GM18508 (cell line): ENCODE measurements at regions not wholly inside any gene's neighbourhood (a gene's known extent, or its start where the extent isn't known, plus 50 kb on each side); places are given as distances from the start of the nearest gene placed in this dataset.
A peak's percentile ranks its signal among the peaks of the same experiment; 100 is the strongest.

Experiments used
- ATAC-seq: cut with Tn5 transposase; IDR thresholded peaks from one replicate; pipeline ENCODE4 v1.9.1; 2021; ENCODE audit warnings: moderate number of reproducible peaks; ENCODE audit not compliant: insufficient read depth, unreplicated experiment

DNA sequence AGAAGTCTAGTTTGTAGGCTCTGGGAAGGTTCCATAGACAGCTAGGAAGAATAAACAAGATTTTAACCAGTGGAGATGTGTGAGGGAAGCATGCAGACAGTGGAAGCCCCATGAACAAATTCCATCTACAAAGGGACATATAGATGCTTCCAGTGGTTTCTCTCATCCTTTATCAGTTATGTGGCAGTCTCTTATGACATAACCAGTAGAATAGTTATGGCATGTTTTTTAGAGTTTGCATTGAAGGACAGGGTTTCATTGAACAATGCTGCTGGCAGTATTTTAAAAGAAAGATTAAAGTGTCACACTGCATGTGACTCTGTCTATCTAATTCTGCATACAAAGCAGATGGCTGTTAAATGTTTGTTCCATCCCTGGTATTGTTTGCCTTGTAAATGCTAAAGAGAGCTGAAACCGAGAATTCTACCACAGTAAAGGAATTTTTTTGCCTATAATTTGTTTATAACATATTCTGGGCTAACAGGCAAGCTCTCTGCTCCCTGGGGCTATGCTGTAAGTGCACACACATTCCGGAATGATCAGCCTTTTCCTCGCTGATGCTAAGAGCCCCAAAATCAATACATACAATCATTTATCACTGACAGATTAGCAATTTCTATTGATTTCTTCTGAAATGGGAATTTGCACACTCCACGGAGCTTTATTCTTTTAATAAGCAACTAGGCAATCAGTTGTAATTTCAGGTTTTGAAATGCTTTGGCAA is 76.8 kb upstream of the PELI1 start:
- ATAC-seq: no peak

DNA sequence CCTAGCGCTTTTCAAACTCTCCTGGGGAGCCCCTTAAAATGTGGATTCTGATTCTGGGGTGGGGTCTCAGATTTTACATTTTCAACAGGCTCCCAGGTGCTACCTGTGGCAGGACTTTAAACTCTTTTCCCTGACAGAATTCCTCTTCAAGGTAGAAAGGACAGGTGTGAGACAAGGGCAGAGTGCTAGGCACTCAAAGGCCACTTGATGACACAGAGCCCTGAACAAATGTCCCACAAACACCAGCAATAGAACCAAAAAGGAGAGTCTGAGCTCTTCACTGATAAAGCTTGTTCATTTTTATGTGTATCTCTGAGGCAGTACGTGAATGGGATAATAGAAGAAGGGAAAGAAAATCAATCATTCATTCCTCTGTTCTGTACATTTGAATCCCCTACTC is 77.7 kb upstream of the PELI1 start:
- ATAC-seq: no peak

DNA sequence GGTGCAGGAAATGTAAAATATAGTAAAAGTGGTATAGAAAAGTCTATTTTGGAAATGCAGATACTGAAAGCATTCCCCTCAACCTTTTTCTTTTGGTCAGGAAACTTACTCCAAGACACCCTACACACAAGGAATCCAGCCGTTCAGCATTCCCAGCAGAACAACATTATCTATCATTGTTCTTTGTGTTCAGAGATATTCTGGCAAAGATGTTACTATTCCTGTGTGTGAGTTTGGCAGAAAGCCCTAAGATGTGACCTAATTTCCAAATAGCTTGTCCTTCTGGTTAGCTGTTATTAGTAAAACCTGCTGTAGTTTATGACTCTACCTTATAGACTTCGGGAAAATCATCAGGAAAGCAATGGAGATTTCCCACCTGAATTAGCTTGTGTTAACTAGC is 78.1 kb upstream of the PELI1 start:
- no peak for ATAC-seq

DNA sequence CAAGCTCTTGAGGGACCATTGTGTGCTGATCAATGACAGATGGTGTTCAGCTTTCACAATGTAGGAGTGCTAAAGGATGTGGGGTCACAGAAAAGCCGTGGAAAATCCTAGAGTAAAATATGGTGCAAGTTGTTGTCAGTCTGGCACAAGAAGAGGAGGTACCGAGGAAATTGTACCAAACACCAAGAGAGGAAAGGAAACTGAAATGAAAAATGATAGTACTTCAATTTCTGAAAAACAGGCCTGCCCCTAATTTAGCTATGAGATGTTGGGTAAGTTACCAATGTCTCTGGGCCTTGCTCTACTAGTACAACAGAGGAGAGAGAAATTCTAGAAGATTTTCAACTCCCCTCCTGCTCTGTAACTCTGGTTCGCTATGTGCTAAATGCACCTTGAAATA is 78.8 kb upstream of the PELI1 start:
- ATAC-seq: no peak

DNA sequence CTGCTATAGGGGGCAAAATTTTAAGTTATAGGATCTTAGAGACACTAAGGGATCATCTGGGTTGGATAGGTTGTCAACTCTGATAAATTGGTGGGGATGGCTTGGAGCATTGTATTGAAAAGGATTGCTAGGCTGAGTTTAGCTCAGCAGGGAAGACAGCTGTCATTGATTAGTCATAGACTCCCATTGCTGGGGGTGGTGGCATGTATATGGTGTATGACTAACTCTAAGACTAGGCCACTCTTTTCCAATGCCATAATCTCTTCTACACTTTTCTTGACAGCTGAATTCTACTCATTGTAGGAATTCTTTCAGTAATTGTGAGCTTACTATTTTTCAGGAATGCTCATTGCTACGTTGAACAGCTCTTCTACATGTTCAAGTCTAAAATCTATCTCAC is 81.3 kb upstream of the PELI1 start:
- no peak for ATAC-seq

DNA sequence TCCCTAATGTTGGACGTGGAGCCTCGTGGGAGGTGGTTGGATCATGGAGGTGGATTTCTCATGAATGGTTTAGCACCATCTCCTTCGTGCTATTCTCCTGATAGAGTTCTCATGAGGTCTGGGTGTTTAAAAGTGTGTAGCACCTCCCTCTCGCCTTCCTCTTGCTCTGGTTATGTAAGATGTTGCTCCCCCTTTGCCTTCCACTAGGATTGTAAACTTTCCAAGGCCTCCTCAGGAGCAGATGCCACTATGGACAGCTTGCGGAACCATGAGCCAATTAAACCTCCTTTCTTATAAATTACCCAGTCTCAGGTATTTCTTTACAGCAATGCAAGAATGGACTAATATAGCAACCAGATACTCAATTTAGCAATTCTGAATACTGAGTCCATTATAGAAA is 82.4 kb upstream of the PELI1 start:
- ATAC-seq: no peak

DNA sequence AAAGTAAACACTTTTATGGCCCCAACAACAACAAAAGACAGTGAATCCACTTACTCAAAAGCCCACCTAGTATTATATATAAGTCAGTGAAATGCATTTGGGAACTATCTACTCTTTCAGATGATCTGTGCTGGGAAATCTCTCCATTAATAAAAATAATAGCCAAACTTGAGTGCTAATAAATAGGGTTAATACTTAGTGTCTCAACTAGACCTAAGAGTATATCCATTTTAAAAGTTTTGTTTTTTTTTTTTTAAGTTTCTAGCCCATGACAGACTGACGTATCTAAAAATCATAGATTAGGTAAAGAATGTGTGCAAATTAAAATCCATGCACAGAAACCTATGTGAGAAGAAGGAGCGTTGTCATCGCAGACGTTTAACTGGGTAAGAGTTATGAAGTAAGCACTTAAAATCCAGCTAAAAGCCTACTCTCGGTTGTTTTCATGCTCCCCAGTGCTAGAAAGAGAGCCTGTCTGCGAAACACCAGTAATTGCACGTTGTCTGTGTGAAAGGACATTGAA is 83.4 kb upstream of the PELI1 start:
- ATAC-seq: no peak

DNA sequence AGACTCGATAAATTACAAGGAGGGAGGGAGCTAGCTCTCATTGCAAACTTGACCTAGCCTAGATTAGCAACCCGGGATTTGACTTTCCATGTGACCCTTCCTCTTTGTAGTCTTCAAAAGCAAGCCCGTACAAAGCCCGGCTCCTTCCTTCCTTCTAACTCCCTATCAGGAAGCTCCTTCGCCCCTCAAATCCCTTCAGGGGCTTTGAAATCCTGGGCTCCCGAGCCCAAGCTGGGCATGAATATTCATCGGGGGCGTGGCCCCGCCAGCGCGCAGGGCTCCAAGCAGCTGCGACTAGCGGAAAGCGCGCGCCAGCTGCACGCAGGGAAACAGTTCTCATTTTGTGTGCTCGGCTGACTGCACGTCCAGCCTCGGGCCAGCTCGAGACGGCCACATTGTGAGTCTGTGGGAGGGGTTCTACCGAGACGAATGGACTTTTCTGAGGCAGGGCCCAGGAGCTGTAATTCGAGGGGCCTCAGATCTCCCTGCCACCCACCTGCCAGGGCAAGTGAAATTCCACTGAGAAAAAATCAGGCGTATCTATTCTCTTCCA is 84.0 kb upstream of the PELI1 start:
- peak; percentile 83 for ATAC-seq

DNA sequence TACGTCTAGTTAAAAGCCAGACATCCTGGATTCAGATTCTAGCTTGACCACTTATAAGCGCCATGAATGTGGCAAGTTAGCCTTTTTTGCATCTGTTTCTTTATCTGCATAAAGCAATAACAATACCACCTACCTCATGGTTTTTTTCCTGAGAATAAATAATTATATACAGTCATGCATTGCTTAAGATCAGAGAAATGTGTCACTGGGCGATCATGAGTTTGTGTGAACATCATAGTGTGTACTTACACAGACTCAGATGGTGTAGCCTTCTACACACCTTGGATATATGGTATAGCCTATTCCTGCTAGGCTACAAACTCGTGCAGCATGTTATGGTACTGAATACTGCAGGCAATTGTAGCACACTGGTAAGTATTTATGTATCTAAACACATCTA is 84.7 kb upstream of the PELI1 start:
- no peak for ATAC-seq

DNA sequence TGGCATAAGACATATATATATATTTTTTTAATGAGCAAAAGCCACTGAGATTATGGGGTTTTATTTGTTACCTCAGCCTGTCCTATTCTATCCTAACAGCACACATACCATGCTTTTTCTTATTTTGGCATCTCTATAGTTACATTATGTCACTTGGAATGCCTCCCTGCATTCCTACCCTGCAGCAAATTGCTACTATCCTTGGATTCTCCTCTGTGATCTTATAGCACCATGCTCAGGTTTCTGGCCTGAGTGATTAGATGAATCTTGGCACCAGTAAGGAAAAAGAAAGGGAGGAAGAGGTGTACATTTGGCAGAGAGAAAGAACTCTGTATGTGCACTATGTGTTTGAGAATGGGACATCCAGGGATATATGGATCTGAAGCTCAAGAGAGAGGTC is 86.3 kb upstream of the PELI1 start:
- no peak for ATAC-seq

DNA sequence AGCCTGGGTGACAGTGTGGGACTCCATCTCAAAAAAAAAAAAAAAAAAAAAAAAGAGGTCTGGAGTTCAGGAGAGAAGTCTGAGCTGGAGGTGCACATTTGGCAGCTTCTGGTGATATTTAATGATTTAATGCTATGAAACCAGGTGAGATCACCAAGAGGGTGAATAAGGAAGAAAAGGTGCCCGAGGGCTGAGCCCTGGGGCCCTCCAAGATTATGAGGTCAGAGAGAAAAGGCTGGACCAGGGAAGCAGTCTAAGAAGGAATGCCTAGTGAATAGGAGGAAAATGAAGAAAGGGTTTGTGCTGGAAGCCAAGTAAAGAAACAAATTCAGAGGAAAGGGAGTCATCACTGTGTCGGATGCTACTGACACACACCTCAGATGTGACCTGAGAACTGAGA is 88.0 kb upstream of the PELI1 start:
- no peak for ATAC-seq

DNA sequence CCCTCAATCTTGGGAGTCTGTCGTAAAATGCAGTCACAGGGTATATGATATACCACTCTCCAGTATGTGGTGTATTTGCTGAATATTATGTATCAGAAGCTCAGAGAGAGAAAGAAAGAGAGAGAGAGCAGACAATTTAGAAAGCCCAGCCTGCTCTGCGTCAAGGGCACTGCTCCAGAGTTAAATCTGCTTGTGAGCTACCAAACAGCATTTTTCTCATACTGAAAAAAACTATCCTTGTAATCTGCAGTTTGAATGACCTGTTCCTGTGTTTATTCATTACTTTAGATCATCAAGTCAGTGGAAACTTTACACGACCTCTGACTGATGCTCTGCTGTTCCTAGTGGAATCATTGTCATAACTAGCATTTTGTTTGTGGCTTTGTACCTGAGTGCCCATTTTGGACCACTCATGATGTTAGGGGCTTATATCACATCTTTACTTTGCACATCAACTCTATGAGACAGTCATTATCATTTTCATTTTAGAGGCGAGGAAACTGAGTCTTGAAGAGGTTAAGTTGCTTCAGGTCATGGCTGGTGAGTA is 89.2 kb upstream of the PELI1 start:
- ATAC-seq: no peak

DNA sequence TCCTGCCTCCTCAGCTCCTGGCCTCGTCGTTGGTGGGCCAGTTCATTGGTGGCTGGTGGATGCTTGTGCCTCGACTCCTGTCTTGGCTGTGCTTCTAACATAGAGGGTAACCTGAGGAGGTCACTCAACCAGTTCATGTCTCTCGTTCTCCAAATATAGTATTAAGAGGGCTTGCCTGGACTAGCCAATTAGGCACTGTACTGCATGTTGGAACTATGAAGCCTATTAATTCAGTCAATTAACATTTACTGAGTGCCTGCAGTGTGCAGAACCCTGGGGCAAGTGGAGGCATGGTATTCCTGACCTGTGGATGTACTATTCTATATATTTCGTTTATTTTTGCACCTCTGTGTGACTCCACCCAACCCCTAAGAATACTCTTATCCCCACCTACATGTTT is 89.9 kb upstream of the PELI1 start:
- no peak for ATAC-seq

DNA sequence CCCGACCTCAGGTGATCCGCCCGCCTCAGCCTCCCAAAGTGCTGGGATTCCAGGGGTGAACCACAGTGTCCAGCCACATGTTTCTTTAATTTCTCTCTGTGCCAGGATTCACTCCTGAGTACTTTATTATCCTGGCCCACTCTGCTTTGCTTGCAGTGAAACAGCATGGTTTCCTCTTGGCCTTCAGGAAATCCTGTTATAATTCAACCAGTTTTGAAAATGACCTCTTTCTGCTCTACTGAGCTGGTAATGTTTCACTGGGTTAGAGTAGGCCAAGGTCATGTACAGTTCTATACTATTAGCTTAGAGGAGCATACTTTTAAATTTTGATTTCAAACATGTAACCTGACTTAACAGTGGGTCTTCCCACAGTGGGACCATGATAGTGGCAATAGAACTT is 90.6 kb upstream of the PELI1 start:
- peak; percentile 61 for ATAC-seq

DNA sequence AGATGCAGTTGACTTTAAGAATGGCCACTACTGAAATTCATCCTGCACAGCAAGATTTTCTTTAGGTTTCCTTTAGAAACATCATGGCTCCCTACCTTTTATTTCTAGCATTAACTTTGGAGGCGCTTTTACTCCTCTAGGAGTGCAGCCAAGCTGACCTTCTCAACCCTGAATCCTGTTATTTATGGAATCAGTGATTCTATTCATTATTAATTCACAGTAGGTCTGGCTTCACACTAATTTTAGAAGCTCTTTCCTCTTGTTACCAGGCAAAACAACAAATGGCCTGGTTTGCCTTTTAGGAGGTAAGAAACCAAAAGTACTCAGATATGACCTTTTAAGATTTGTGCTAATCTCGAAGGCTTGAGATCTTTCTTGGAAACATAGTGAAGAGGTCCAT is 93.0 kb upstream of the PELI1 start:
- ATAC-seq: no peak

DNA sequence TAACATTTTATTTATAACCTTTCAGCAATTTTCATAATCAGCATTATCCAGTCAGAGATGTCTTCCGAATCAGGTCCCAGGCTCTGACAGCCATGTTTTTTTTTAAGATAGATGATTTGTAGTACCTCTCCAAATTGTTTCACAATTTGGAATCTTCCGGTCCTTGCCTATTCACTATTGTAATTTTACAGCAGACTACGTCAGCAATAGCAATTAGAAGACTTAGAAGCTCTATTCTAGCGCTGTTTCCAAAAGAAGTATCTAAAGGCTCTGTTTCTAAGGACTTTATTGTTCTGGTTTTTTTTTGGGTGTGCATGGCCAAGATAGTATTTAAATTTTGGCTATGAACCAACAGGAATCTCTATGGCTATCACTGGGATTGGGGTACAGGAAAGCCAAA is 94.6 kb upstream of the PELI1 start:
- no peak for ATAC-seq

DNA sequence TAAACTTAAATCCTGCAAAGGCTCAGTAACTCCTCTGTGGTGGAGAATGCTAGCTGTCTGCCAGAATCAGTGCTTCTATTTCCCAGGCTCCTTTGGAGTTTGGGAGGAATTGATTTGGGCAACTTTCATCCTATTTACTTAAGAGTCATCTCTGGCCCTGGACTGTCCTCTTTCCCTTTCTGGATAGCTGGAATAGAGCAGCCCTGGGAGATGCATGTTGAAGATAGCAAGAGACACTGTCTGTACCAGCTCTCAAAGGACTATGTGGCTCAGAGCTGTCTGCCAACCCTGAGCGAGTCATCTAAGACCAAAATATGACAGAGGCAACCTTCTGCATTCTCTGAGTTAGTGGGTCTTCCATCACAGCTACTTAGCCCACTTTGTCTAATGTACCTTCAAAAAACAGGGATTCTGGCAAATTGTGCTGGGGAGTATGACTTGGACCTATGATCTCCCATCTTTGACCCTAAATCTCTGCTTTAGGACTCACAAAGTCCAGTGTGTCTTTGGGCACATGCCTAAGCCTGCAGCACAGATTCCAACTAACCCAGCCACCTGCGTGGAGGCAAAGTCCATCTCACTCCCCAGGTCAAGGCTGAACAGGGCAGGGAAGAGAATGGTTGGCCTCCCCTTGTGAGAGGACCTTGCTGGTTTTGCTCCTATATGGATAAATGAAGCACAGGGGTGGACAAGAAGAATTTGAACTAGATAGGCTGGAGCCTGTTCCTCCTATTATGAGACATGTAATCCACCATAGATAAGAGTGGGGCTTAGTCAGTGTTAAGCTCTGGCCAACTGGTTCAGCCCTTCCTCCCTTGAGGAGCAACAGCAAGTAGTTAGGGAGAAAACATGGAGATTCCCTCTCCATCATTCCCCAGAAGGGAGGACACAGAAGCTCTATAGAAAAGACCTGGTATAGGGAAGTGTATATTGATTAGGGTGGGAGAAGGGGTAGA is 99.1 kb upstream of the PELI1 start:
- ATAC-seq: no peak

DNA sequence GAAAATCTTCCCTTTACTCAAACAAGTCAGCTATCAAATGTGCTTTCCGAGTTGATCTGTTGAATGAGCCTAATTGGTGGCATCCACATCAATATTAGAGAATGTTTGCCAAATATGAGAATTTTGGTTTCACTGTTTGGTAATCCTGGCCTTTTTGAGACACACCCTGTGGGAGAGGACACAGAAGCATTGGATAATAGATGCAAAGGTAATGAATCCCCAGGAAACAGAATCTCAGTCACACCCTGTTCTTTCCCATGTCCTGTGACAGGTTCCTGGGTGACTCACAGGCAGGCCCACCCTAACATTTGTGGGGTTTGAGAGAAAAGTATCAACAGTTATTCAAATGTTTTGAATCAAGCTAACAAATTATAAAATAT is 99.8 kb upstream of the PELI1 start:
- ATAC-seq: no peak

DNA sequence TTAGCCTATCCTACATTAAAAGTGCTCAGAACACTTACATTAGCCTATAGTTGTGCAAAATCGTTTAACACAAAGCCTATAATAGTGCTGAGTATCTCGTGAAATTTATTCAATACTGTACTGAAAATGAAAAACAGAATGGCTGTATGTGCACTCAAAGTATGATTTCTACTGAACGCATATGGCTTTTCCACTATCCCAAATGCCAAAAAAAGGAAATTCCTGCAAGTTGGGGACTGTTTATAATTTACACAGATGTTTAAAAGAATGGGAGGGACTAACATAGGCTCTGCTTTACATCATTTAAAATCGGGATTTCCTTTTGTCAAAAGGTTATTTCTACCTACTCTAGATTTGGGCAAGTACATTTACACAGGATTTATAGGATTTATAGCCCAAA is 101.4 kb upstream of the PELI1 start:
- ATAC-seq: no peak

DNA sequence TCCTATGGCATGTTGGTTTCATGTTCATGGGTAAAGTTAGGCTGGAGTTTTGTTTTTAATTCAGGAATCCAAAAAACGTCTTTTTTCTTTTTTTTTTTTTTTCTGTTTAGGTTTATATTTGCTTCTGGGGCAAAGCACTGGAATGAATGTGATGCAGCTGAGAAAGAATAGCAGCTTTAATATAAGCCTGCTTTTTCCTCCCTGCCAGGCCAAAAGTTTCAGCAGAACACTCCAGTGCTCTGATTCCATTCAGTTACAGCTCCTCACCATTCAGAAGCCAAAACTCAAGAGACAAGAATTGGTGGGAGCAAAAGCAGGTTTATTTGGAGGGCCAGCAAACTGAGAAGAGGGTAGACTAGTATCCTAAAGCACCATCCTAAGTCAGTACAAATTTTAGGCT is 102.7 kb upstream of the PELI1 start:
- ATAC-seq: no peak

DNA sequence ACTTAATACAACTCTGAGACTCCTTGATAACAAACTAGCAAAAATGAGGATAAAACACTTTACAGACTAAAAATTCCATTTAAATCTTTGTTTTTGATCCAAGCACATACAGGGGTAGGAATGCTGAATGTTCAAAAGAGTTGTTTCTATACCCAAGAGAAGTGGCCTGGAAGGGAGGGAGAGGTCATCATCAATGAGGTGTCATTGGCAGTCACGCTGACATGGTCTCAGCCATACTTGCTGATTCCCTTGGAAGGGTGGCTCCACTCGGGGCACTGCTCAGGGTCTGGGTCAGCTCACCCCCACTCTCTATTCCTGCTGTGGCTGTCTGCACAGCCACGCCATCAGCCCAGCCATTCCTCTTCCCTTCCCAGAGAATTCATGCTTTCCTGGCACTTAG is 105.2 kb upstream of the PELI1 start:
- no peak for ATAC-seq
